ENCODE measurements at regions not wholly inside any gene's neighbourhood (a gene's known extent, or its start where the extent isn't known, plus 50 kb on each side); places are given as distances from the start of the nearest gene placed in this dataset.

DNA sequence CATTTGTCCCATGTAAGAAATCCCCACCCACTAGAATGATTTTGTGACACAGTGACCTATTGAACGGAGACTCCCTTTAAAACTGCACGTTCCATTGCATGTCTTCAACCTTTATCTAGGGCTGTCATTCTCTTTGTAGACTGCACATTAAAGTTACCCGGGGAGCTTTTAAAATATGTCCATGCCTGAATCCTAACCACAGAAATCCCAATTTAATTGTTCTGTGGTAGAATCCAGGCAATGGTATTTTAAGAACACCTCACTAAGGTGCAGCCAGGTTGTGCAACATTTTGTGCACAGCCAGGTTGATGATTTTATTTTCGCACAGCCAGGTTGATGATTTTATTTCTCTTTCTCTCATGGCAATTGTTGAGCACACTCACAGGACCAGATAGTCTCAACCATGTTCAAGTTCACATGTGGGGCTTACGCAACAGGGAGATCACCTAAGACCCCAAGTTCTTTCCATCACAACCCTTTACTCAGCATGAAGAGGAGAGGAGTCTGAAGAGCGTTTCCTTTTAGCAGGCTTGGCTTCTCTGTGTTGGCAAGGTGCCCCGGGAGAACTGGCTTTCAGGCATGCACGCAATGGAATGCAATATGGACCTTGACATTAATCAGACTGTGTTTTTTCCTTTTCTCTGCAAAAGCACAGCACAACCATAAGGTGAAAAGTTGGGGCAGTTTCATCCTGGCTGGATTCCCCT, 467.3 kb upstream of the ETAA1 start:
- no peak overlapping the region for H3K4me3 ChIP-seq (ENCODE audit: low read depth, low read length)
- no peak for TF ChIP-seq CTCF (IDR thresholded peaks at IDR 0.05; ENCODE audit: borderline replicate concordance, insufficient read depth, low read depth, low read length)

DNA sequence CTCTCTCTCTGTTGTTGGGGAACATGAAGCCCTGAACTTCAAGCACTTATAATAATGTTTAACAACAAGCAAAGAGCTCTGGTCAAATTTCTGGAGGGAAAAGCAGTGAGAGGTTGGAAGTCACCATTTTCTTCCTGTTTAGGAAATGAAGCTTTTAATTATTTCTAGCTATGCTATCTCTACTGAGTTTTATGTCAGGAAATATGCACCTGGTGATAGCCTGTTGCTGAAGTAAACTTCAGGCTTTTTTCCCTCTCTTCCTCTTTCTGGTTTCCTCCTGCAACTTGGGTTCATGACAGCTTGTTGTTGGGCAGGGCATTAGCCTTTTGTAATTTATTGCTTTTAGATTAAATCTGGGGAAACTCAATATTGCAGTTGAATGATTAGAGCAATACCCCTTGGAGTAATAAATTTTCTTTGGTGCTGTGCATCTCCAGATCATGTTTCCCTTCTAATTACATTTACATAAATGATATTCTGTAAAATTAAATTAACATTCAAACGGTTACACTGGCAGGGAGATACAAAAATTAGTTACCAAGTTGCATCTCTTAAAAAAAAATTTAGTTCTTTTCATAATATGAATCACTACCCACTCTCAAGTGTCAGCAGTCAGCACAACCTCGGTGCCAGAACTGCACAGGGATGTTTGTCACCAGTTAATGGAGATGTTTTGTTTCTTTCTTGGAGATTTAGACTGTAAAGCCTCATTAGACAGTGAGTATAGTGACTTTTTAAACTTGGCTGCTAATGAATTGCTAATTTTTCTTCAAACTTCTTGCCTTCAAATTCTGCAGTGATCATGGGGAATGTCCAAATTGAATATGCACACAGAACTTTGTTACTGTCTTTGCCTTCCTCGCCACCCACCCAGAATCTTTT, 466.6 kb upstream of the ETAA1 start:
- no peak overlapping the region for H3K4me3 ChIP-seq (ENCODE audit: low read depth, low read length)
- TF ChIP-seq CTCF (IDR thresholded peaks at IDR 0.05; ENCODE audit: borderline replicate concordance, insufficient read depth, low read depth, low read length): no peak

GRCh38 chr2:66938471-66938967, 458.6 kb upstream of the ETAA1 start:
- TF ChIP-seq CTCF (IDR thresholded peaks at IDR 0.05; ENCODE audit: borderline replicate concordance, insufficient read depth, low read depth, low read length): no peak
- no peak overlapping the region for H3K4me3 ChIP-seq (ENCODE audit: low read depth, low read length)

DNA sequence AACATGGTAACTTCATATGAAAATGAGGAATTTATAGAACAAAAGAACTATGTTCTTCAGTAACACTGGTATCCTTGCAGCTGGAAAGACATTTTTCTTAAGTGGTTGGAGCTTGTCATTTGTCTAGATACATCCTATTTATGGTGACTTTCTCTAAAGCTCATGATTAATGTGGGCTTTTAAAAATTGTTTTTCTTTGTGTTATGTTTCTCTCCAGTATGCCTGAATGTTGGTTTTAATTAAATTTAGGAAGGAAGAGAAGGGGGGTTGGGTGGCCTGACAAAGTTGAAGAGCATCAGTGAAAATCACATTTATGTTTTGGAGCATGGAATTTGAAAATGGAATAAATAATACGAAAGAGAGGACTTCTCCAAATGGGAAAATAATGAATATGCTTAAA, 457.1 kb upstream of the ETAA1 start:
- no peak overlapping the region for H3K4me3 ChIP-seq (ENCODE audit: low read depth, low read length)
- TF ChIP-seq CTCF (IDR thresholded peaks at IDR 0.05; ENCODE audit: borderline replicate concordance, insufficient read depth, low read depth, low read length): no peak

GRCh38 chr2:66948234-66948633, 448.9 kb upstream of the ETAA1 start:
- no peak overlapping the region for H3K4me3 ChIP-seq (ENCODE audit: low read depth, low read length)
- TF ChIP-seq CTCF (IDR thresholded peaks at IDR 0.05; ENCODE audit: borderline replicate concordance, insufficient read depth, low read depth, low read length): no peak

GRCh38 chr2:66957198-66957597, 439.9 kb upstream of the ETAA1 start:
- no peak overlapping the region for H3K4me3 ChIP-seq (ENCODE audit: low read depth, low read length)
- TF ChIP-seq CTCF (IDR thresholded peaks at IDR 0.05; ENCODE audit: borderline replicate concordance, insufficient read depth, low read depth, low read length): no peak
